Small intestine (tissue), 7 donors: ENCODE measurements at regions not wholly inside any gene's neighbourhood (a gene's known extent, or its start where the extent isn't known, plus 50 kb on each side); places are given as distances from the start of the nearest gene placed in this dataset.

Experiments used
- DNase-seq, 2 donors: peaks; one replicate each; pipeline versions ENCODE4 v3.0.0 to v3.0.0-alpha.2; 2013
- FAIRE-seq: peaks from 2 replicates; lab custom pipeline; 2012; peaks lifted over from hg19 to GRCh38; lab: Jason Lieb, UNC
- H3K27ac ChIP-seq, 3 donors: one replicate each; pipeline ENCODE4 v1.5.1; 2013; ENCODE audit warnings: low read length in 2 of 3, mild to moderate bottlenecking in 2 of 3, control low read depth in 1 of 3, inconsistent platforms in 1 of 3, low read depth in 1 of 3, moderate library complexity in 1 of 3
- H3K27me3 ChIP-seq, 3 donors: one replicate each; pipeline ENCODE4 v1.6.1; 2013; ENCODE audit warnings: low read length in 3 of 3, inconsistent platforms in 1 of 3; ENCODE audit not compliant: control insufficient read depth in 3 of 3, insufficient read depth in 3 of 3
- H3K36me3 ChIP-seq, 3 donors: one replicate each; pipeline ENCODE4 v1.6.1; 2013; ENCODE audit warnings: low read length in 3 of 3, inconsistent platforms in 1 of 3, low read depth in 1 of 3, mild to moderate bottlenecking in 1 of 3, moderate library complexity in 1 of 3; ENCODE audit not compliant: control insufficient read depth in 3 of 3, insufficient read depth in 2 of 3
- H3K4me1 ChIP-seq, 3 donors: one replicate each; pipeline ENCODE4 v1.6.1; 2013; ENCODE audit warnings: low read length in 2 of 3, inconsistent platforms in 1 of 3, low read depth in 1 of 3, mild to moderate bottlenecking in 1 of 3, moderate library complexity in 1 of 3; ENCODE audit not compliant: control insufficient read depth in 3 of 3, insufficient read depth in 2 of 3
- H3K4me3 ChIP-seq, 3 donors: one replicate each; pipeline ENCODE4 v1.5.1; 2013; ENCODE audit warnings: low read length in 3 of 3, control low read depth in 1 of 3, inconsistent platforms in 1 of 3, low read depth in 1 of 3, mild to moderate bottlenecking in 1 of 3, moderate library complexity in 1 of 3
- H3K9me3 ChIP-seq, 2 donors: one replicate each; pipeline ENCODE4 v1.6.1; 2013; ENCODE audit warnings: low read depth in 1 of 2, low read length in 1 of 2; ENCODE audit not compliant: control insufficient read depth in 2 of 2, insufficient read depth in 1 of 2
- WGBS, 3 donors: extraction: QIAGEN DNeasy Blood & Tissue Kit; methylation state at CpG; one replicate each; pipeline ENCODE4 v1.1.7; 2013; 5-methylcytosine and 5-hydroxymethylcytosine counted together
- donor health status: healthy with polysubstance abuse.
- donor health status: control.
- donor health status: control.
- donor health status: Bipolar disorder and iron deficiency.
- donor health status: healthy.

- WGBS, 3 donors, result 71 to 78% (median 75%) methylated on average over 2 of the region's 2 CpGs
- DNase-seq (no peak), FAIRE-seq (no peak)
- H3K27ac ChIP-seq, result no peak overlapping the region
- peaks cover 0 to 2% (median 0%) of the 10 kb centered on the region in 3 donors for H3K27me3 ChIP-seq
- H3K4me1 ChIP-seq, result no peaks in the 10 kb centered on the region
- no peak overlapping the region for H3K4me3 ChIP-seq
- no peaks in the 10 kb centered on the region for H3K36me3 ChIP-seq
- H3K9me3 ChIP-seq, result peaks cover 0 to 6% of the 10 kb centered on the region in 2 donors
Observed at GRCh38 chr1:29429656-29430055, 193.3 kb downstream of the PTPRU start.

GRCh38 chr1:29428997-29429396 lies 192.7 kb downstream of the PTPRU start:
- H3K36me3 ChIP-seq, result no peaks in the 10 kb centered on the region
- no peak overlapping the region for H3K4me3 ChIP-seq
- DNase-seq (no peak), FAIRE-seq (no peak)
- H3K9me3 ChIP-seq, result peaks cover 0 to 6% of the 10 kb centered on the region in 2 donors
- H3K4me1 ChIP-seq, result no peaks in the 10 kb centered on the region
- WGBS, 3 donors, result 56 to 71% (median 61%) methylated on average over 4 of the region's 4 CpGs
- H3K27ac ChIP-seq, result no peak overlapping the region
- H3K27me3 ChIP-seq, result peaks cover 0 to 2% (median 0%) of the 10 kb centered on the region in 3 donors

GRCh38 chr1:29428280-29428615 lies 191.9 kb downstream of the PTPRU start:
- WGBS, 3 donors, result 83 to 92% (median 83%) methylated on average over 4 of the region's 4 CpGs
- no peak for DNase-seq

DNA sequence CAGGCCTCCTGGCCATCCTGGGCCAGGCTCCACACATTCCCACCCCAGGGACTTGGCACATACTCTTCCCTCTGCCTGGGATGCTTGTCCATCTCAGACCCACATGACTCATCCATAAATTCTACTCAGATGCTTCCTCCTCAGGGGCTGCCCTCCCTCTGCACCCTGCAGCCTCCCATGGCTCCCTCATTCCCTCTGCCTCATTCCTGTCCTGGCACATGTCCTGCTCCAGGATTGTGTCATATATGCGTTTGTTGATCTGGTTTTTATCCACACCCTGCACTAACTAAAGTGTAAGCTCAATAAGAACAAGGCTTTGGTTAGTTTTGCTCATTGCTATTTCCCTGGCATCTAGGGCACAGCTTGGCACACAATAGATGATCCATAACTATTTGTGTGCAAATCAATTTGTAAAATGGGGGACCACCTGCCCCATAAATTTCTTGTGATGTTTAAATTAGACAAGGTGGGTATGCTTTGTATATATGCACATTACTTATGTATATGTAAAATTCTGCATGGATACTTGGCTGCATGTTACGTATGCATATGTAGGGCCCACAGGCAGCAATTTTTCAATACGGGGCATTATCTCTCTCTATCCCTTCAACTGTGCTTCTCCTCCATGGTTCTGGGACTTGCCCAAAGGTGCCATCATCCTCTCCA lies 191.4 kb downstream of the PTPRU start:
- H3K36me3 ChIP-seq, result no peaks in the 10 kb centered on the region
- no peak overlapping the region for H3K27ac ChIP-seq
- 72 to 84% (median 83%) methylated on average over 3 of the region's 3 CpGs for WGBS, 3 donors
- H3K4me1 ChIP-seq, result no peaks in the 10 kb centered on the region
- no peak for FAIRE-seq
- H3K9me3 ChIP-seq, result peaks cover 0 to 6% of the 10 kb centered on the region in 2 donors
- DNase-seq, result no peak
- no peak overlapping the region for H3K4me3 ChIP-seq
- H3K27me3 ChIP-seq, result peaks cover 0 to 2% (median 0%) of the 10 kb centered on the region in 3 donors

More at GRCh38 chr1:29428280-29428615, 191.9 kb downstream of the PTPRU start:
- Histone ChIP-seq H3K36me3 (no peaks in the 10 kb centered on the region), H3K27me3 (peaks cover 0 to 2% (median 0%) of the 10 kb centered on the region in 3 donors), H3K9me3 (peaks cover 0 to 6% of the 10 kb centered on the region in 2 donors), H3K4me3 (no peak overlapping the region), H3K27ac (no peak overlapping the region), H3K4me1 (no peaks in the 10 kb centered on the region)
- no peak for FAIRE-seq

- Histone ChIP-seq H3K36me3 (no peaks in the 10 kb centered on the region), H3K27me3 (peaks cover 0 to 2% (median 0%) of the 10 kb centered on the region in 3 donors), H3K4me3 (no peak overlapping the region), H3K27ac (no peak overlapping the region), H3K9me3 (peaks cover 0 to 6% of the 10 kb centered on the region in 2 donors), H3K4me1 (no peaks in the 10 kb centered on the region)
- FAIRE-seq (no peak), DNase-seq (no peak)
- WGBS, 3 donors, result 70 to 82% (median 74%) methylated on average over 7 of the region's 7 CpGs
Observed at GRCh38 chr1:29426701-29427279, 190.5 kb downstream of the PTPRU start.

GRCh38 chr1:29425631-29426030 lies 189.3 kb downstream of the PTPRU start:
- WGBS, 3 donors, result 80 to 96% (median 95%) methylated on average over 2 of the region's 2 CpGs
- no peak overlapping the region for H3K27ac ChIP-seq
- peak in 1 of 2 donors; percentile 42 for DNase-seq

GRCh38 chr1:29424266-29424665 lies 187.9 kb downstream of the PTPRU start:
- FAIRE-seq (no peak), DNase-seq (no peak)
- Histone ChIP-seq H3K4me1 (no peaks in the 10 kb centered on the region), H3K36me3 (no peaks in the 10 kb centered on the region), H3K27ac (no peak overlapping the region), H3K4me3 (no peak overlapping the region), H3K27me3 (peaks cover 0 to 2% (median 0%) of the 10 kb centered on the region in 3 donors), H3K9me3 (no peaks in the 10 kb centered on the region)
- WGBS, 3 donors, result 77 to 85% (median 83%) methylated on average over 2 of the region's 2 CpGs

More at GRCh38 chr1:29425631-29426030, 189.3 kb downstream of the PTPRU start:
- FAIRE-seq, result no peak
- Histone ChIP-seq H3K36me3 (no peaks in the 10 kb centered on the region), H3K27me3 (peaks cover 0 to 2% (median 0%) of the 10 kb centered on the region in 3 donors), H3K4me3 (no peak overlapping the region), H3K9me3 (no peaks in the 10 kb centered on the region), H3K4me1 (no peaks in the 10 kb centered on the region)

GRCh38 chr1:29420202-29420601 lies 183.9 kb downstream of the PTPRU start:
- WGBS, 3 donors, result 73 to 76% (median 74%) methylated on average over 2 of the region's 2 CpGs
- H3K27me3 ChIP-seq, result peaks cover 0 to 3% (median 0%) of the 10 kb centered on the region in 3 donors
- no peak overlapping the region for H3K4me3 ChIP-seq
- no peak overlapping the region for H3K27ac ChIP-seq
- no peak for DNase-seq
- H3K9me3 ChIP-seq, result no peaks in the 10 kb centered on the region
- no peaks in the 10 kb centered on the region for H3K4me1 ChIP-seq
- H3K36me3 ChIP-seq, result no peaks in the 10 kb centered on the region
- FAIRE-seq, result no peak
